ENCODE measurements at regions not wholly inside any gene's neighbourhood (a gene's known extent, or its start where the extent isn't known, plus 50 kb on each side); places are given as distances from the start of the nearest gene placed in this dataset.
"Not testable (repeated sequence)": the region's sequence is repeated elsewhere in the genome, so short reads cannot be mapped to it uniquely, and the experiment has no call there.

GRCh38 chr11:38131535-38131934, 1533.5 kb upstream of the RAG2 start:
- no peak for TF ChIP-seq CTCF (IDR thresholded peaks at IDR 0.05)
- Mint-ChIP-seq H3K4me1 (ENCODE audit: unreplicated experiment) (peaks cover 16% of the 10 kb centered on the region), H3K27me3 (ENCODE audit: unreplicated experiment) (no peaks in the 10 kb centered on the region), H3K36me3 (ENCODE audit: unreplicated experiment) (no peaks in the 10 kb centered on the region), H3K9me3 (ENCODE audit: unreplicated experiment) (no peaks in the 10 kb centered on the region), H3K27ac (ENCODE audit: unreplicated experiment) (no peak overlapping the region), H3K4me3 (ENCODE audit: unreplicated experiment) (no peak overlapping the region)
- no peak for DNase-seq (ENCODE audit: extremely low spot score, unreplicated experiment)

GRCh38 chr11:38130976-38131375, 1532.9 kb upstream of the RAG2 start:
- no peak for DNase-seq (ENCODE audit: extremely low spot score, unreplicated experiment)
- Mint-ChIP-seq H3K27ac (ENCODE audit: unreplicated experiment) (peak overlapping the region; percentile 59), H3K36me3 (ENCODE audit: unreplicated experiment) (no peaks in the 10 kb centered on the region), H3K4me1 (ENCODE audit: unreplicated experiment) (peaks cover 16% of the 10 kb centered on the region), H3K9me3 (ENCODE audit: unreplicated experiment) (no peaks in the 10 kb centered on the region), H3K4me3 (ENCODE audit: unreplicated experiment) (no peak overlapping the region), H3K27me3 (ENCODE audit: unreplicated experiment) (no peaks in the 10 kb centered on the region)
- no peak for TF ChIP-seq CTCF (IDR thresholded peaks at IDR 0.05)

GRCh38 chr11:38130514-38130913, 1532.5 kb upstream of the RAG2 start:
- TF ChIP-seq CTCF (IDR thresholded peaks at IDR 0.05), result no peak
- Mint-ChIP-seq H3K9me3 (ENCODE audit: unreplicated experiment) (no peaks in the 10 kb centered on the region), H3K27ac (ENCODE audit: unreplicated experiment) (peak overlapping the region; percentile 59), H3K4me3 (ENCODE audit: unreplicated experiment) (no peak overlapping the region), H3K27me3 (ENCODE audit: unreplicated experiment) (no peaks in the 10 kb centered on the region), H3K4me1 (ENCODE audit: unreplicated experiment) (peaks cover 16% of the 10 kb centered on the region), H3K36me3 (ENCODE audit: unreplicated experiment) (no peaks in the 10 kb centered on the region)
- no peak for DNase-seq (ENCODE audit: extremely low spot score, unreplicated experiment)

- H3K27ac Mint-ChIP-seq (ENCODE audit: unreplicated experiment), result no peak overlapping the region
- DNase-seq (ENCODE audit: extremely low spot score, unreplicated experiment), result no peak
These were observed 1525.6 kb upstream of the RAG2 start for GRCh38 chr11:38123673-38124072.

GRCh38 chr11:38116616-38117015, 1518.6 kb upstream of the RAG2 start:
- not testable (repeated sequence) for H3K4me1 Mint-ChIP-seq (ENCODE audit: unreplicated experiment); H3K27ac Mint-ChIP-seq (ENCODE audit: unreplicated experiment); DNase-seq (ENCODE audit: extremely low spot score, unreplicated experiment); H3K36me3 Mint-ChIP-seq (ENCODE audit: unreplicated experiment); H3K27me3 Mint-ChIP-seq (ENCODE audit: unreplicated experiment); H3K9me3 Mint-ChIP-seq (ENCODE audit: unreplicated experiment); H3K4me3 Mint-ChIP-seq (ENCODE audit: unreplicated experiment)

More at GRCh38 chr11:38123673-38124072, 1525.6 kb upstream of the RAG2 start:
- no peak for TF ChIP-seq CTCF (IDR thresholded peaks at IDR 0.05)
- H3K4me1 Mint-ChIP-seq (ENCODE audit: unreplicated experiment), result no peaks in the 10 kb centered on the region
- H3K36me3 Mint-ChIP-seq (ENCODE audit: unreplicated experiment), result no peaks in the 10 kb centered on the region
- no peaks in the 10 kb centered on the region for H3K27me3 Mint-ChIP-seq (ENCODE audit: unreplicated experiment)
- no peak overlapping the region for H3K4me3 Mint-ChIP-seq (ENCODE audit: unreplicated experiment)
- H3K9me3 Mint-ChIP-seq (ENCODE audit: unreplicated experiment), result no peaks in the 10 kb centered on the region

- not testable (repeated sequence) for H3K9me3 Mint-ChIP-seq (ENCODE audit: unreplicated experiment); H3K27ac Mint-ChIP-seq (ENCODE audit: unreplicated experiment); DNase-seq (ENCODE audit: extremely low spot score, unreplicated experiment); H3K27me3 Mint-ChIP-seq (ENCODE audit: unreplicated experiment); H3K36me3 Mint-ChIP-seq (ENCODE audit: unreplicated experiment); H3K4me1 Mint-ChIP-seq (ENCODE audit: unreplicated experiment); H3K4me3 Mint-ChIP-seq (ENCODE audit: unreplicated experiment)
These were observed 1517.3 kb upstream of the RAG2 start for GRCh38 chr11:38115381-38115780.

Measured in osteocyte (in vitro differentiated cells).